ENCODE measurements at regions not wholly inside any gene's neighbourhood (a gene's known extent, or its start where the extent isn't known, plus 50 kb on each side); places are given as distances from the start of the nearest gene placed in this dataset.
"Not testable (repeated sequence)": the region's sequence is repeated elsewhere in the genome, so short reads cannot be mapped to it uniquely, and the experiment has no call there.

DNA sequence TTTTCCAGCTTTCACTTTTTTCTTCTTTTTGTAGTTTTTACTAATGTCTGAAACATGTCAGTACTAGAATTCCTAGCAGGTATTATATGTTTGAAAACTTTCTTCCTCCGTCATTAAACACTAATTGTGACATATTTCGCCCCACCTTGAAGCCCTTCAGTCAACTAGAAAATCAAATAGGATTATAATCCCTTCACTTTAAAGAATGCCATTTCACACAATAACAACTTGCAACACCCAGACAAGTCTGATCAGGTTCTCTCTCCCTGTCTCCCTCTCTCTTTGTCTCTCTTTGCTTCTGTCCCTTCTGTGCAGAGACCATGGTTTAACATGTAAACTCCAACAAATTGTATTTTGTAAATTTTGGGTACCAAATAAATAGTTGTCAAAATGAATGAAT is 373.5 kb downstream of the SEMA3D start:
- DNase-seq, result no peak

DNA sequence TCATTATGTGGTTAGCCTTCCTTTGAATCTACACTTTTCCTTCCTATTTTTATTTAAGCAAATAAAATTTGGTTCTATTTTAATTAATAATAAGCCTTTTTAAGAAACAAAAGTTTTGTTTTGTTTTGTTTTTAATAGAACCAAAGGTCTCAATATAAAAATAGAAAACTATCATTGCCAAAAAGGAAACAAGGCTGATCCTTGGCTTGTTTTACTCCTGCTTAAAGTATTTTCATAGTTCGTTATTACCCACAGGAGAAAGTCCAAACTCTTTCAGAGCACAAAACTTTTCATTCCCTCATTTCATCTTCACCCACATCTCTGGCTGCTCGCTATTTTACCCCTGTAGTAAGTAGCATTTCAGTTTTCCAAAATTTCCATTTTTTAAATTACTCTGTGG is 374.8 kb downstream of the SEMA3D start:
- DNase-seq, result no peak

DNA sequence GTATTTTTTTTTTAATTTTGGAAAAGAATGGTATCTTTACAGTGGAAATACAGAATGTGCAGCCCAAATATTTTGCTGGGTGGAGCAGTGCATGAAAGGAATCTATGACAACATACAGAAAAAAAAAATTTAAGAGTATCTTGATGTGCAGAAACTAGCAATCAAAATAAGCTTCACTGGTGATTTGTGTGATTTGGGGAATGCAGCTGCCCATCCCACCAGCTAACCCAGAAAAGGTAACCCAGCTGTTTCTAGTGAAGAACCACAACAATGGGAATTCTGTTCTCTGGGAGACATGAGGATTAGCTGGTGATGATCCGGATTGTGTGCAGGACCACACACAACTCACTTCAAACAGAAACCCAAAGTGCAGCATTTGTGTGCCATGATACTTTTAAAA is 375.5 kb downstream of the SEMA3D start:
- DNase-seq, result no peak

DNA sequence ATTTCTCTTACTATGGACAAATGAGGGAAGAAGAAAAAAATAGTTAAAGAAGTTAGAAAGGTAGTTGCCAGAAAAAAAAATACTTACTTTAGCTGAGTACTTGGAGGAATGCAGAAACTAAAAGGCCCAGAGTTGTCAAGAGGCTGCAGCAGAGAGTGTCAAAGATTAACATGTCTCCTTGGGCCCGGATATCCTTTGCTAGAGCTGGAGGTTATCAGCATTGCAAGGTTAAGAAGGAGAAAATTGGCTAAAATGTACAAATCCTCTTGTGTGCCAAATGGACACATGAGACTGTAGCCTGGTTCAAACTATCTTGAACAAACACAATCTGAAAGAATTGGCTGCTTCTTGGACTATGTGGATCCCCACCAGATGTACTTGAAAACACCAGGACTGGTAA is 377.0 kb downstream of the SEMA3D start:
- no peak for DNase-seq

DNA sequence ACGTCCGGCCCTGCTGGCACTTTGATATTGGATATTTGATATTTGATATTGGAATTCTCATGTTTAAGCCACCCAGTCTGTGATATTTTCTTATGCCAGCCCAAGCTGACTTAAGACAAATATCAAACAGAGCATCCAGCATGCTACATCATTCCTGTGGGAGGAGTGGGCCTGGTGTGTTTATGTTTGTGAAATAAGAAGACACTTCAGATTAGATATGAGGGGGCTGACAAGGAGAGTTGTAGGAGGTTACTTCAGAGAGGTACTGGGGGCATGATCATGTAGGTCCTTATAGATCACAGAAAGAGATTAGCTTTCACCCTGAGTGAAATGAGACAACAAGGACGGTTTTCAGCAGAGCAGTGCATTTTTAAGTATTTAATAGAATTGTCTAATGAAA is 382.9 kb downstream of the SEMA3D start:
- DNase-seq, result no peak

DNA sequence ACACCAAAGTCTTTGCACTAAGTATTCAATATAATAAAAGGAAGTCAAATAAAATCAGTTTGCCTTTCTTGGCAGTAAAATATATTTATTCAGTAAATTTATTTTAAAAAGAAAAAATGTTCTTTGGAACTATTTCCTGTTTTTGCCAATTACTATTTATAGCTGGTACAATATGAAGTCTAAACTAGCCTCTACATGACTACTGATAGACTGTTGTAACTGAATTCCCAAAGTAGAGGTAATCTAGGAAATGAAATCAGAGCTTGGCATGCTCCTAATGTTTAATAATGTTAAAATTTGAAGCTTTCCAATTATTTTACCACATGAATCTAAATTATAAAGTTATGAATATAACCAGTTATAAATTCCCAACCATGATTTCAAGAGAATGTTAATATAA is 385.5 kb downstream of the SEMA3D start:
- DNase-seq, result no peak

DNA sequence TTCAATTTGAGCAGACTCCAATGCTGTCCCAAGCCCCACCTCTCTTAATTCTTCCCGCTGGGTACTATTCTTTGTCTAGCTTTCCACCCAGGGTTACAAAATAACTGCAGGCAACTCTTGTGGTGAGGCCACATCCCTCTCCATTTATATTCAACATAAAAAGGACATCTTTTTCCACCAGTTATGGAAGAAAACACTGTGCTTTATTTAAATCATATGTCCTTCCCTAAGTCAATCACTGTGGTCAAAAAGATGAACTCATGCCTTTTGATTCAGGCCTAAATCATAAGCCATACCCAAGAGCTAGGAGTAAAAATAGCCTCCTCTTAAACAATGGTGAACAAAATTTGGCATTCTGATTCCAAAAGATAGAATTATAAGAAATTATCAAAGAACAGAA is 386.0 kb downstream of the SEMA3D start:
- DNase-seq, result no peak

DNA sequence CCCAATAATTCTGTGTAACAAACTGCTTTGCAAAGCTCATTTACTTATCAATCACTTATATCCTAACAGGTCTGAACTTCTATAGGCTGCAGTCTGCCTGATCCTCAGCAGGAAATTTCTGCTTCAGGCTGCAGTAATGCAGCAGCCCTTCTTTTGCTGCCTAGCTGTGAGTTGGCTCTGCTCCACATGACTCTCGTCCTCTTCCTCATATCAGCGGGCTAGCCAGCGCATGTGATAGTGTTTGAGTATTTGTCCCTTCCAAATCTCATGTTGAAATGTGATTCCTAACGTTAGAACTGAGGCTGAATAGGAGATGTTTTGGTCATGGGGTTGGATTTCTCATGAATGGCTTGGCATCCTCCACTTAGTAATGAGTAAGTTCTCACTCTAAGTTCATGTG is 387.8 kb downstream of the SEMA3D start:
- no peak for DNase-seq

DNA sequence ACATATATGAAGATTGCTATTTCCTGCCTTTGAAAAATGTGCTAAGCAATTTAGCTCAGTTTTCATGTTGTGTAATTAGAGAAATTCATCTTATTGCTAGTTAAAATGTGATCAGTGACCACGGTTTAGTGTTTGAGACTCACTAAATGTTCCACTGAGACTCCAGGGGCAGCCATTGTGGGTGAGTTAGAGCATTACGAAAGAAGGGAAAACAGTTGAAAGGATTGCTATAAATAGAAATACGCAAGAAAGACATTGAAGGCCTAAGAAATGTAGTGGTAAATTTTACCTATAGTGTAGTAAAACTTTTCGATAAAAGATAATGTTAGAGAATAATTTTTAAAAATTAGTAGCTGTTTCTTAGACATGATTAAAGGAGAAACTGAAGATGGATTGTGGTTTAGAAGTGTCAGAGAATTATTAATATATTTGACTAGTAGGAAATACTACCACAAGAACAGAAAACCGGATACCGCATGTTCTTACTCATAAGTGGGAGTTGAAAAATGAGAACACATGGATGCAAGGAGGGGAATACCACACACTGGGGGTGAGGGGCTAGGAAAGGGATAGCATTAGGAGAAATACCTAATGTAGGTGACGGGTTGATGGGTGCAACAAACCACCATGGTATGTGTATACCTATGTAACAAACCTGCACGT is 394.5 kb downstream of the SEMA3D start:
- no peak for DNase-seq

DNA sequence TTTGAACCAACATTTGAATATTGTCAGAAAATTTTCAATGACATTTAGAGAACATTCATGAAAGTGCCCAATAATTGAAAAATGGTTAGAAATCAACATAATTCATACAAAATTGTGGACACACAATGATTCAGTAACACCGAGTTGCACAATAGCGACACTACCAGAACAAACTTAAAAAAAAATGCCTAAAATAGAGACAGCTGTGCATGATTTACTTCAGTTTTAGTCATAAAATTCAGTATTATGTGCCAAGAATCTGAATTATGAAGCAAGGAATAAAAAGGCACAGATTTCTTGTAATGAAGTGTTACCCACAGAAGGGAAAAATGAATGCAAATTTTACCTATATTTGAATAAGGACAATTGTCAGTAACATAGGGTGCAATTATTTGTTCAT is 396.0 kb downstream of the SEMA3D start:
- DNase-seq, result no peak

DNA sequence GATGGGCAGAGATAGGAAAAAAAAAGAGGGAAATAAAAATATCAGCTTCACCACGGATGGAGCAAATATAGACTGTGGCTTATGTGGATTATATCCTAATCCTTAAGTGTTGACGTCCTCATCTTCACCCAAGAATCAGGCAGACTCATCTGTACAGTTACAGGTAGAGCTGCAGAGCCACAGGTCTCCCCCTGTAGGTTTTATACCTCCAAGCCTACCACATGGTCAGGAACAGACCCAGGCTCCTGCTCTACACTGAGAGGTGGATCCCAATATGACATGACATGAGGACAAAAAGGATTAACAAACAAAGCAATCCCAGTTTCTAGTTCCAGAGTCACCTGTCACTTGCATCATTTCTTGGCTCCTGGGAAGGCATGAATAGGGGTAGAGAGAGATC is 400.8 kb downstream of the SEMA3D start:
- no peak for DNase-seq

DNA sequence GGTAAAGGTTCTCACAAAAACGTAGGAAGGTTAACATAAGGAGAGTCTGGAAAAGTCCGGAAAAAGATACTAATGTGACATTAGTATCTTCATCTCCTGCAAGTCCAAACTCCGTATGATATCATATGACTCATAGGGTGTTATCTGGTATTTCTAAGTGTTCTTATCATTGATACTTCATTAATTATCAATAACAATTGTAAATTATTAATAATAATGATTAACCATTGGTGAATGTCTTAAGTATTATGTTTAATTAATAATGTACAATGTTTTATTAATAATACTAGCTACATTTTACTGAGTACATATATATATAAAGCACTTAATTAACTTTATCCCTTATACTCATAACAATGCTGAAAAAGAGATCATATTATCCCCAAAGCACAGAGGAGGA is 402.4 kb downstream of the SEMA3D start:
- DNase-seq, result no peak

DNA sequence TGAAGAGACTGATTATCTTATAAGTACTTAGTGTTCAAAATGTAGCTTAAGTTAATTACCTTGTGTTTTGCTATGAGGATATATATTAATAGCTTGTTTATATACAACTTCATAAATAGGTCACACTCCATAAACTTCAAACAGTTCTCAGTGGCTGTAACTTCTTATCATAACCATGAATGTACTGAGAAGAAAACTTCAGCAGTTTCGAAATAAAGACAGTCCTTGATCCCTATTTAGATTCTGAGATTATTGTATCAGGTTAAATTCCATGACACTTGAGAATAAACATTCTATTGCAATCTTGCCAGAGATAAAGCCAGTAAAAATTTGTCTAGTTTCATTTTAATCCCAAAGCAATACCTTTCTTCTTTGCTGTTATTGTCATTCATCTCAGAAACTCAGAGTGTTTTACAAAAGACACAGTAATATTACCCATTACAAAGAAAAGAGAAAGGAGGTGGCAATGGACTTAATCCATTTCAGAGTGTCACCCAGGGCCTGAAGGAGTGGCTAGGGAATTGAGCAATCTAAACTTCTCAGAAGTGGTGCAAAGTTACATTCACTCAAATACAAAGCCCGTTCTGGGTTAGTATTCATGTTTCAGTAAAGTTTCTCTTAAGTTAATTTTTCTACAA is 403.6 kb downstream of the SEMA3D start:
- DNase-seq, result no peak

DNA sequence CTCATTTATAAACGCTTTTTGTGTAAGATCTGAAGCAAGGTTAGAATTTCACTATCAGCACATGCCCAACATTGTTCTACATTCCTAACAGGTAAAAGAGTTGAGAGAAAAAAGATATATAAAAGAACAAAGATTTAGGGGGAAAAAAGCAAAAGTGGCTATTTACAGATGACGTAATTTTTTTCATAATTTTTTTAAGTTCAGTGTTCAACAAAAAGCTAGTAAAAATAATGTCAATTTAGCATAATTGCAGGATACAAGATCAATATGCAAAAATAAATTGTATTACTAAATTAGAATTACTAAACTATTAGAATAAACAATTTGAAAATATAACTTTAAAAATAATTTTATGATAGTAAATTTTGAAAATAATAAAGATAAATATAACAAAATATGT is 405.0 kb downstream of the SEMA3D start:
- no peak for DNase-seq

DNA sequence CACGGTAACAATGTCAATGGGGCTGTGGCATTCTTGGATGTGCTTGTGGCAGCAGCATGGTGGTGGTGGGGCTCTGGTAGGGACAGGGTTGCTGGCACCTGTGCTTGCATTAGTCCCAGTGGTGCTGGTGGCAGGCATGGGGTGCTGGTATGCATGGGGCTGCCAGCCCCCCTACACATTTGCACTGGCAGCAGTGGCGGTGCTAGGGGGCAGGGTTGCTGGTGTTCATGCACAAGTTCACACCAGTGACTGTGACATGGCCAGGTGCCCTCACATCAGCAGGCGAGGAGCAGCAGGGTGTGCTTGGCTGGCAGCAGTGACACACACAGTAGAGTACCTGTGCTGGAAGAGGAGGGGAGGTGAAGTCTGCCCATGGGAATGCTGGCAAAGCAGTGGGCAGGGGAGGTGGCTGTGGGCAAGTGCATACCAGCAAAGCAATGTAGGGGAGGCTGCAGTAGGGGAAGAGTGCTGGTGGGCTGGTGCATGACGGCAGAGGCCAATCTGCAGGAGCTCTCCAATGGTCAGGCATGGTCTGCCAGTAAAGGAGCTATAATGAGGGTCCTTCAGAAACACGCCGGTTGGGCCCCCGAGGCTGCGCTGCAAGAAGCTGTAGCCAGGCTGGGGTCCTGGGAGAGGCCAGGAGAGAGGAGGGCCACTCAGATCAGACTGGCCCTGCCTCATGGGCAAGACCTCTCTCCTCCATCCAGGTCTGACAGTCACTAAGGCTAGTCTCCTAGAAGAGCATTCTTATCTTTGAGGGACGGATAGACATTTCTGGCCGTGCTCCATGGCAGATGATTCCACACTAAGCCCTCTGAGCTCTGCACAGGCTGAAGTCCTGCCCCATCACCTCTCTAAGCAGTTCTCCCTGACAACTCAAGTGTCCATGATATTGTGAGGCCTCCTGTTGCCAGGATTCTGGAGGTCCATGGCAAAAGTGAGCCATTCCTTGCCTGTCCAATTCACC is 406.4 kb downstream of the SEMA3D start:
- no peak for DNase-seq

DNA sequence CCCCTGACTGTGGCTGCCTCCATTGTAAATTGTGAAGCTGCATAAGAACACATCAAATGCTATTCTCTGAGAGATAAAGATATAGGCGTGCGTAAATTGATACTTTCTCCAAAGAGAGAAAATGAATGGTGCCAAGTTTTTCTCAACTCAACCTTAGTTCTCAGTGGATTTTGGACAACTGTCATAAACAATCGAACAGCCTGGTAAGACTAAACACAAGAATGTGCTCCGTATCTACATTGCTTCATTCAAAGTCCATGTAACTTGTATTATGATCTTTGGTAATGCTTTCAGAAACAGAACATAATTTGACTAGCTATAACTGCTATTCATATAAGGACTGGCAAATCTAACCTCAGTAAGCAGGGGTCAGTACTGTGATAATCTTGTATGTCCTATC is 429.1 kb downstream of the SEMA3D start:
- no peak for DNase-seq

DNA sequence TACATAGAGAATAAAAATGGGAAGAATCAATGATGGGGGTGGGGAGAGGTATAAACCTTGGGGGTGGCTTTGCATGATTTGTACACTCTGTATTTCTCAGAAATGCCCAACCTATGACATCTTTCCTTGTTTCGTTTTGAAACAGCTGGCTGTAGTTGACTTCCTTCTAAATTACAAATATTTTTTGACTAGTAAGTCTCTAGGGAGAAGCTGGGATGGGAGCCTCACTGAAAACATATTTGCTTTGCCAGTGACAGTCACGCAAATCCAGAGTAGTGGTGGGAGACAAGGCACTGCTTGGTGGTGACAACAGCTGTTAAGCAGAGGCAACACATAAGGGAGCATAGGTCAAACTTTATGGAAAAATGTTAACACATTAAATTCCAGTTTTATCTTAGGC is 440.5 kb downstream of the SEMA3D start:
- DNase-seq, result no peak

DNA sequence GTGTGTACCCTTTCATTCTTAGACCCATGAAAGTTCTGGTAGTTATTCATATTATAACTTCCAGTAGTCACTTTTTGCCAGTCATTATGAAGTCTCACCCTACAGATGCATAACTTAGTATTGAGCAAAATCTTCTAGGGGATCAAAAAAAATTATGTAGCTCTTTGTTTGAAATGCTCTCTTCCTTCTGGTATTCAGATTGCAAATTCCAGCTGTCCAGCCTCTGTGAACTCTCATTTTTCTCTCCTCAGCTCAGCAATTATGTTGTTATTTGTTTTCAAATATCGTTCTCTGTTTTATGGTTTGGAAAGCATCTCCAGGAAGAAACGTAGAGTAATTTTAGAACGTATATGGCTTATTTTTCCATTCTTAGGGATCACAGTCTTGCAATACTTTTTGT is 442.5 kb downstream of the SEMA3D start:
- DNase-seq, result no peak

DNA sequence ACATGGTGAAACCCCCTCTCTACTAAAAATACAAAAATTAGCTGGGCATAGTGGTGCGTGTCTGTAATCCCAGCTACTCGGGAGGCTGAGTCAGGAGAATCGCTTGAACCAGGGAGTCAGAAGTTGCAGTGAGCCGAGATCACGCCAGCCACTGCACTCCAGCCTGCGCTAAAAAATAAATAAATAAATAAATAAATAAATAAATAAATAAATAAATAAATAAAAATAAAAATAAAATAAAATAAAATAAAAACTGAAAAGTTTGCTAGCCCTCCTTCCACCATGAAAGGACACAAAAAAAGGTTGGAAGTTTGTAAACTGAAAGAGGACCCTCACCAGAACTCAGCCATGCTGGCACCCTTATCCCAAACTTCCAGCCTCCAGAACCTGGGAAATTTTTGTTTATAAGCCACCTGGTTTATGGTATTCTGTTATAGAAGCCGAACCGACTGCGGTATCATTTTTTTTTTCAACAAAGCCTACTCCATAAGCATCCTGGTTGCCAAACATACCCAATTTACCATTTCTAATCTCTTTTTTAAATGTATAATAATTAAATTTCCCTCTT is 448.2 kb downstream of the SEMA3D start:
- DNase-seq, result no peak

DNA sequence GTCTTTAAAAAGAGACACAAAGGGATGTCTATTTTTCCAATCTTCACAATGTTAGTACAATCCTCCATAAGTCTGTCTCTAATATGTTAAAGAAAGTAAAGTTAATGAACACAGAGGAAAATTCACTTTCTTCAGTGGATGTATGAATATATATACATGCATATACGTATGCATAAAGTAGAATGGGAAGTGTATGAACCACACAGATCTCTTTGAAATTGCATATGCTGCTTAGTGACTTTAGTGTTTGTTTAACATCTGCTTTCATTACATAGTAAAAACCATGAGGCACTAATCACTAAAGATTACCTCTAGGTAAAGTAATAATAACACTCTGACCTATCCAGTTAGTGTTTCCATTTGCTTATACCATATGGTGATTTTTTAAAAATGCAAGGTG is 451.2 kb downstream of the SEMA3D start:
- no peak for DNase-seq

DNA sequence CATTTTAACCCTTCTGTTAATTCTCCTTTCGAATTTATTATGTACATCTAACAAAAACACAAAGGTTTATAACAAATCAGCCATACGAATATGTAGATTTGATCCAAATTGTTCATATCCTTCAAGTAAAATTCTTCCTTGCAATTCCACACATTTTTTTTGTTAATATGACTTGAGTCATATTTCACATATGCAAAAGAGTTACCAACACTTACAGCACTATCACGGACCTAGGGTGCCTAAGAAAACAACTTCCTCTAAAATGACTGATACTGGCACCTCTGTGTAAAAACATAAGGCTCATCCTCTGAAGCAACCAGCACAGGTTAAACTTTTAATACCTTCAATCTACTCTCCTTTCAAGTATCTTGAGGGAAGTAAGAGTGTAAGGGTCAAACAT is 451.8 kb downstream of the SEMA3D start:
- DNase-seq, result no peak

DNA sequence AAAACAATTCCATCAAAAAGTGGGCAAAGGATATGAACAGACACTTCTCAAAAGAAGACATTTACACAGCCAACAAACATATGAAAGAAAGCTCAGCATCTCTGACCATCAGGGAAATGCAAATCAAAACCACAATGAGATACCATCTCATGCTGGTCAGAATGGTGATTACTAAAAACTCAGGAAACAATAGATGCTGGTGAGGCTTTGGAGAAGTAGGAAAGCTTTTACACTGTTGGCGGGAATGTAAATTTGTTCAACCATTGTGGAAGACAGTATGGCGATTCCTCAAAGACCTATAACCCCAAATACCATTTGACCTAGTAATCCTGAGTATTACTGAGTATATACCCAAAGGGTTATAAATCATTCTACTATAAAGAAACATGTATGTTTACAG is 452.9 kb downstream of the SEMA3D start:
- not testable (repeated sequence) for DNase-seq

DNA sequence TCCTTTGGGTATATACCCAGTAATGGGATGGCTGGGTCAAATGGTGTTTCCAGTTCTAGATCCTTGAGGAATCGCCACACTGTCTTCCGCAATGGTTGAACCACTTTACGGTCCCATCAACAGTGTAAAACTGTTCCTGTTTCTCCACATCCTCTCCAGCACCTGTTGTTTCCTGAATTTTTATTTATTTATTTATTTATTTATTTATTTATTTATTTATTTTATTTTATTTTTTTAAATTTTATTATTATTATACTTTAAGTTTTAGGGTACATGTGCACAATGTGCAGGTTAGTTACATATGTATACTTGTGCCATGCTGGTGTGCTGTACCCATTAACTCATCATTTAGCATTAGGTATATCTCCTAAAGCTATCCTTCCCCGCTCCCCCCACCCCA is 456.0 kb downstream of the SEMA3D start:
- not testable (repeated sequence) for DNase-seq

DNA sequence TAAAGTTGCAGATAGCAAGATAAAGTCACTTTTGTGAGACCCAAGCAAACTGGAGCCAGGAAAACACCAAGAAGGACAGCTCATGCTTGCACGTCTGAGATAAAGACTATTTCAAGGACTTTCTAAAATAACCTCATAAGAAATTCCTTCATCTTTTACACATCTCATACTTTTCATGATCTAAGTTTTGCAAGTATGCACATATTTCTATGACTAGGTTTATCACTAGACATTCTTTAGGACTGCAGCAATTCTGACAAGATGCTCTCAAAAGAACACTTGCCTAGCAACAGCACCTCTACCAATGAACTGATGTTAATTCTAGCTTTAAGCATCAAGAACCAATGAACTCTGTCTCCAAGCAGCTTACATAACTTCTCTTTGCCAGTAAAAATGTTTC is 457.6 kb downstream of the SEMA3D start:
- no peak for DNase-seq
